HEK293 (cell line): ENCODE measurements at regions not wholly inside any gene's neighbourhood (a gene's known extent, or its start where the extent isn't known, plus 50 kb on each side); places are given as distances from the start of the nearest gene placed in this dataset.

Source experiments
- CTCF ChIA-PET: fragments of 350-600 bp; formaldehyde crosslinking; extraction: SDS; loops from one replicate; lab custom pipeline; 2021; ENCODE audit warnings: antibody characterized with exemption; lab: Yijun Ruan, JAX
- POLR2A ChIA-PET: fragments of 300-600 bp; formaldehyde crosslinking; extraction: SDS; loops from one replicate; lab custom pipeline; 2020; ENCODE audit warnings: antibody characterized with exemption, inconsistent platforms; lab: Yijun Ruan, JAX
- H3K27ac ChIP-seq: fragments of 200-500 bp; sonication (Bioruptor generic); 2 replicates; pipeline ENCODE4 v1.5.1; 2014; ENCODE audit warnings: low read depth, low read length, control low read depth, inconsistent platforms; ENCODE audit errors: extremely low read depth
- H3K36me3 ChIP-seq, 2 experiments: fragments of 200-500 bp in 1 of 2; sonication (Bioruptor generic) in 1 of 2; 1 replicate in 1 of 2; 2 replicates in 1 of 2; pipeline ENCODE4 v1.5.1; 2014 to 2017; ENCODE audit warnings: inconsistent platforms in 2 of 2, low read length in 2 of 2; ENCODE audit not compliant: control insufficient read depth in 2 of 2, insufficient read depth in 1 of 2
- H3K4me1 ChIP-seq: fragments of 200-500 bp; sonication (Bioruptor generic); 2 replicates; pipeline ENCODE4 v1.5.1; 2014; ENCODE audit warnings: mild to moderate bottlenecking, low read length, inconsistent platforms; ENCODE audit not compliant: control insufficient read depth, insufficient read depth
- H3K4me3 ChIP-seq: 2 replicates; pipeline ENCODE4 v1.5.1; 2011; ENCODE audit warnings: low read depth, mild to moderate bottlenecking, control low read depth, low read length, moderate library complexity
- H3K9me3 ChIP-seq: fragments of 200-500 bp; sonication (Bioruptor generic); 2 replicates; pipeline ENCODE4 v1.5.1; 2014; ENCODE audit warnings: low read depth, low read length, inconsistent platforms; ENCODE audit not compliant: control insufficient read depth, insufficient read depth
- GFI1B ChIP-seq: fragments of 450-650 bp; formaldehyde crosslinking; IDR thresholded peaks from 2 replicates; pipeline ENCODE4 v1.5.1; 2016; ENCODE audit warnings: missing biosample characterization, missing genetic modification characterization
- KLF16 ChIP-seq: fragments of 450-650 bp; formaldehyde crosslinking; IDR thresholded peaks from 2 replicates; pipeline ENCODE4 v1.5.1; 2017; ENCODE audit warnings: missing biosample characterization, missing genetic modification characterization
- KLF17 ChIP-seq: fragments of 450-650 bp; formaldehyde crosslinking; IDR thresholded peaks from 2 replicates; pipeline ENCODE4 v1.5.1; 2016; ENCODE audit warnings: missing biosample characterization, missing genetic modification characterization
- MEIS1 ChIP-seq: sonication (generic); formaldehyde crosslinking; IDR thresholded peaks from 2 replicates; pipeline ENCODE4 v1.8.1; 2022; ENCODE audit warnings: missing genetic modification reagents, mild to moderate bottlenecking, borderline replicate concordance
- SCRT1 ChIP-seq: fragments of 450-650 bp; formaldehyde crosslinking; IDR thresholded peaks from 2 replicates; pipeline ENCODE4 v1.5.1; 2016; ENCODE audit warnings: missing biosample characterization, missing genetic modification characterization, borderline replicate concordance
- SP2 ChIP-seq: fragments of 450-650 bp; formaldehyde crosslinking; IDR thresholded peaks from 2 replicates; pipeline ENCODE4 v1.5.1; 2016; ENCODE audit warnings: missing biosample characterization, missing genetic modification characterization
- ZBTB48 ChIP-seq: fragments of 450-650 bp; formaldehyde crosslinking; IDR thresholded peaks from 2 replicates; pipeline ENCODE4 v1.5.1; 2016; ENCODE audit warnings: missing biosample characterization, missing genetic modification characterization
- ZNF184 ChIP-seq: fragments of 450-650 bp; IDR thresholded peaks from 2 replicates; pipeline ENCODE4 v1.5.1; 2018; ENCODE audit warnings: missing biosample characterization, mild to moderate bottlenecking, missing genetic modification characterization
- ZNF202 ChIP-seq: fragments of 450-650 bp; formaldehyde crosslinking; IDR thresholded peaks from 2 replicates; pipeline ENCODE4 v1.5.1; 2016; ENCODE audit warnings: missing biosample characterization, missing genetic modification characterization, borderline replicate concordance
- ZNF501 ChIP-seq: fragments of 450-650 bp; formaldehyde crosslinking; IDR thresholded peaks from 2 replicates; pipeline ENCODE4 v1.5.1; 2016; ENCODE audit warnings: missing biosample characterization, missing genetic modification characterization
- ZNF514 ChIP-seq: fragments of 450-650 bp; formaldehyde crosslinking; IDR thresholded peaks from 2 replicates; pipeline ENCODE4 v1.5.1; 2016; ENCODE audit warnings: missing biosample characterization, missing genetic modification characterization
- ZNF558 ChIP-seq: fragments of 450-650 bp; formaldehyde crosslinking; IDR thresholded peaks from 2 replicates; pipeline ENCODE4 v1.5.1; 2016; ENCODE audit warnings: missing biosample characterization, missing genetic modification characterization
- ZNF600 ChIP-seq: fragments of 450-650 bp; formaldehyde crosslinking; IDR thresholded peaks from 2 replicates; pipeline ENCODE4 v1.5.1; 2016; ENCODE audit warnings: missing biosample characterization, missing genetic modification characterization
- ZNF677 ChIP-seq: fragments of 450-650 bp; IDR thresholded peaks from 2 replicates; pipeline ENCODE4 v1.5.0; 2018; ENCODE audit warnings: missing biosample characterization, mild to moderate bottlenecking, missing genetic modification characterization, moderate library complexity
- ZNF707 ChIP-seq: fragments of 450-650 bp; formaldehyde crosslinking; IDR thresholded peaks from 2 replicates; pipeline ENCODE4 v1.5.1; 2016; ENCODE audit warnings: missing biosample characterization, missing genetic modification characterization

DNA sequence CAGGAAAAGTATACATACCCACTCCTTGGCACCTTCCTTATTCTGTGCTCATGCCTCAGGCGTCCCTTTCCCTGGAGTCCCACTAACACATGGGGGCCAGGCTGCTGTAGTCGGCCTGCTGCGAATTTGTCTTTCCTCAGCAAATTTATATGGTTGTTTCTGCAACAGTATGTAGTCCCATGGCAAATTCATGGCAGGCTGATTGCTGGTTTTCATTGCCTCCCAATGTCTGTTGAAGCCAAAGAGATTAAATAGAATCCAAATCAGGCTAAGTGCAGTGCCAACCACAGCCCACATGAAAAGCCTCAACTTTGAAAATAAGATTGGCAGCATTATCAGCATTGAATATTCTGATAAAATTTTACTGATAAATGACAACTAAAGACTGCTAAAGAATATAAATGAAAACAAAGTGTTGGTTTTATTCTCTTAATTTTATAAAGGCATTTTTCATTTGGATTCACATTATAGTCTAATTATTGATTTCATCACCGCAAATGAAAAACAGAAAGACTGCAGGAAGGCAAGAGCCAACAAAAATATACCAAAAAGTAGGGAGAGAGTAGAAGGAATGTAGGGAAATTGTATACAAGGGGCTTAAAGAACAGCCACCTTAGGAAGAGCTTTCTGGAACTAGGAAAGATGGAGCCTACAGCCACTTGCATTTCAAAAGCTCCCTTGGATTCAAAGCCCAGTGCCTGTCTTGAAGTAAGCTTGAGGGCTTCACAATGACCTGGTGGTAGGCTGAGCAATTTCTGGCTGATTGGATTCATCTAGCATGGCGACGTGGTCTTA, 283.7 kb upstream of the MMADHC start:
- no peak overlapping the region for H3K27ac ChIP-seq
- no peak overlapping the region for H3K4me3 ChIP-seq
- TF ChIP-seq KLF17 (no peak), ZNF184 (tag by site-specific recombination) (no peak), GFI1B (tag by site-specific recombination) (no peak), MEIS1 (no peak), SCRT1 (no peak), ZNF707 (tag by site-specific recombination) (no peak), ZNF514 (tag by site-specific recombination) (no peak)
- H3K4me1 ChIP-seq = no peaks in the 10 kb centered on the region
- H3K9me3 ChIP-seq = no peaks in the 10 kb centered on the region
- no peaks in the 10 kb centered on the region for H3K36me3 ChIP-seq
- ChIA-PET CTCF (no interaction called here), POLR2A (no interaction called here)

DNA sequence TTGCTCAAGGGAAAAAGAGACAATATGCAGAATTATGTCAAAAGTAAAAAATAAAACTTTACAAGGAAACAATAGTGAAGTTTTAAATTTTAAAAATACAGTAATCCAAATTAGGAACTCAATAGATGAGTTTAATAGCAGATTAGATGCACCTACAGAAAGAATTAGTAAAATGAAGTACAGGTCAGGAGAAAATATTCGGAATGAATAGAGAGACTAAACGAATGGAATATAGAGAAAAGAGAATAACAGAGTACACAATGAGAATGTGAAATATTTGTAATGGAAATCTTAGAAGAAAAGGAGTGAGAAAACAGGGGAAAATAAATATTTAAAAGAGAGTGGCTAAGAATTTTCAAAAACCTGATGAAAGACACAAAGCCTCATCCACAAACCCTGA, 275.7 kb upstream of the MMADHC start:
- H3K36me3 ChIP-seq = no peaks in the 10 kb centered on the region
- POLR2A ChIA-PET = no interaction called here
- CTCF ChIA-PET = no interaction called here
- H3K27ac ChIP-seq = no peak overlapping the region
- H3K9me3 ChIP-seq = no peaks in the 10 kb centered on the region
- H3K4me1 ChIP-seq = 0 out of 2 replicates have a peak, but pooled peaks cover 4% of the 10 kb centered on the region
- TF ChIP-seq ZNF558 (0 out of 2 replicates have a peak, but pooled peaks have one; percentile 41), ZNF677 (tag by site-specific recombination) (no peak), KLF16 (tag by site-specific recombination) (no peak), ZBTB48 (no peak), ZNF600 (tag by site-specific recombination) (no peak)
- no peak overlapping the region for H3K4me3 ChIP-seq

DNA sequence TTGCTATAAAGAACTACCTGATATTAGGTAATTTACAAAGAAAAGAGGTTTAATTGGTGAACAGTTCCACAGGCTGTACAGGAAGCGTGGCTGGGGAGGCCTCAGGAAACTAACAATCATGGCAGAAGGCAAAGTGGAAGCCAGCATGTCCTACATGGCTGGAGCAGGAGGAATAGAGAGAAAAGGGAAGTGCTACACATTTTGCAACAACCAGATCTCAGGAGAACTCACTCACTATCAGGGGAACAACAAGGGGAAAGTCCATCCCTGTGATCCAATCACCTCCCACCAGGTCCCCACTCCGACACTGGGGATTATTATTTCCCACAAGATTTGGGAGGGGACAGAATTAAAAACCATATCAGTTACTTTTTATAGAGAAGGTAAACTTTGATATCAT, 273.5 kb upstream of the MMADHC start:
- Histone ChIP-seq H3K9me3 (no peaks in the 10 kb centered on the region), H3K36me3 (no peaks in the 10 kb centered on the region), H3K4me1 (0 out of 2 replicates have a peak, but pooled peaks cover 4% of the 10 kb centered on the region), H3K4me3 (no peak overlapping the region), H3K27ac (no peak overlapping the region)
- ChIA-PET CTCF (interaction anchor here (0.7 to 1.4 kb wide), 3 partner anchors 12 to 302 kb away, joined by 3 read pairs; no protein-coding TSS in a partner anchor), POLR2A (no interaction called here)
- TF ChIP-seq ZNF501 (no peak), SCRT1 (no peak), KLF17 (no peak), ZNF202 (no peak)

- Histone ChIP-seq H3K36me3 (no peaks in the 10 kb centered on the region), H3K27ac (no peak overlapping the region), H3K4me1 (0 out of 2 replicates have a peak, but pooled peaks cover 4% of the 10 kb centered on the region), H3K9me3 (no peaks in the 10 kb centered on the region), H3K4me3 (no peak overlapping the region)
- TF ChIP-seq SP2 = no peak
- CTCF ChIA-PET = interaction anchor here (1.4 kb wide), 1 partner anchor 12 kb away, joined by 3 read pairs; no protein-coding TSS in a partner anchor
- POLR2A ChIA-PET = no interaction called here
Observed at GRCh38 chr2:149860276-149860921, 272.8 kb upstream of the MMADHC start.
